ENCODE measurements at regions not wholly inside any gene's neighbourhood (a gene's known extent, or its start where the extent isn't known, plus 50 kb on each side); places are given as distances from the start of the nearest gene placed in this dataset.

DNA sequence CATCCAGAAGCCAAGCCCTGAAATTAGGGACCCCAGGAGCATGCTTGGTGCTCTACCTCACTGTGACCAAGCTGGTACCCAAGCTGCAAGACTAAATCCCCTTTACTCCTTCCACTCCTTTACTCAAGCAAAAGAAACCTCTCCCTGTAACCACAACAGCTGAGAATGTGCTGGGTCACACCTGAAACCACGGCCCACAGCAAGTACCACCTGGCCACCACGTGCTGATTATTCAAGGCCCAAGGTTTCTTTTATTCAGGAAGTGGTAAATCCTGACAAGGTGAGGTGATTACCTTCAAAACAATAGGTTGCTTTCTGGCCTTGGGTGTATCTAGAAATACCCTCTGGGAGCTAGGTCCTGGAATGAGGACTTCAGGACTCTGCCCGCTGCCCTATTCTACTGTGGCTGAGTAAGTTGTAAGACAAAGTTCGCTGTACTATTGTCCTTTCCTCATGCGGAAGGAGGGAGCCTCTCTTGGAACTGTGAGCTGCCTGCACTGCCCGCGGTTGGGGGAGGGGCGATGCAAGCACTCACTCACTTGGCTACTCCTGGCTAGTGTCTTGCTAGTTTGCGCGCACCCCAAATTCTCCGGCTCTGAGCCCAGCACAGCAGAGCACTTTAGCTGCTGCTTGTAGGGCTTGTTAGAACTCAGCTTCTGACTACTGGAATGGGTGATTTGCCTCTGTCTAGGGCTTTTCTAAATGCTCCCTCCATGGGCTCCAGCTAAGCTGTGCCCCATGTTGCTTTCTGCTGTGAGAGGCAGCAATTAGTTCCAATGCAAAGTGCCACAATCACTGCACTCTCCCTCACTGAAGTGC is 487.1 kb upstream of the CNTN3 start:
- TF ChIP-seq, protein P1, sequence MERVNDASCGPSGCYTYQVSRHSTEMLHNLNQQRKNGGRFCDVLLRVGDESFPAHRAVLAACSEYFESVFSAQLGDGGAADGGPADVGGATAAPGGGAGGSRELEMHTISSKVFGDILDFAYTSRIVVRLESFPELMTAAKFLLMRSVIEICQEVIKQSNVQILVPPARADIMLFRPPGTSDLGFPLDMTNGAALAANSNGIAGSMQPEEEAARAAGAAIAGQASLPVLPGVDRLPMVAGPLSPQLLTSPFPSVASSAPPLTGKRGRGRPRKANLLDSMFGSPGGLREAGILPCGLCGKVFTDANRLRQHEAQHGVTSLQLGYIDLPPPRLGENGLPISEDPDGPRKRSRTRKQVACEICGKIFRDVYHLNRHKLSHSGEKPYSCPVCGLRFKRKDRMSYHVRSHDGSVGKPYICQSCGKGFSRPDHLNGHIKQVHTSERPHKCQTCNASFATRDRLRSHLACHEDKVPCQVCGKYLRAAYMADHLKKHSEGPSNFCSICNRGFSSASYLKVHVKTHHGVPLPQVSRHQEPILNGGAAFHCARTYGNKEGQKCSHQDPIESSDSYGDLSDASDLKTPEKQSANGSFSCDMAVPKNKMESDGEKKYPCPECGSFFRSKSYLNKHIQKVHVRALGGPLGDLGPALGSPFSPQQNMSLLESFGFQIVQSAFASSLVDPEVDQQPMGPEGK (CRISPR knock-in tag; IDR thresholded peaks at IDR 0.05; ENCODE audit: borderline replicate concordance), result no peak
- TF ChIP-seq, protein P2, sequence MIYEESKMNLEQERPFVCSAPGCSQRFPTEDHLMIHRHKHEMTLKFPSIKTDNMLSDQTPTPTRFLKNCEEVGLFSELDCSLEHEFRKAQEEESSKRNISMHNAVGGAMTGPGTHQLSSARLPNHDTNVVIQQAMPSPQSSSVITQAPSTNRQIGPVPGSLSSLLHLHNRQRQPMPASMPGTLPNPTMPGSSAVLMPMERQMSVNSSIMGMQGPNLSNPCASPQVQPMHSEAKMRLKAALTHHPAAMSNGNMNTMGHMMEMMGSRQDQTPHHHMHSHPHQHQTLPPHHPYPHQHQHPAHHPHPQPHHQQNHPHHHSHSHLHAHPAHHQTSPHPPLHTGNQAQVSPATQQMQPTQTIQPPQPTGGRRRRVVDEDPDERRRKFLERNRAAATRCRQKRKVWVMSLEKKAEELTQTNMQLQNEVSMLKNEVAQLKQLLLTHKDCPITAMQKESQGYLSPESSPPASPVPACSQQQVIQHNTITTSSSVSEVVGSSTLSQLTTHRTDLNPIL (CRISPR knock-in tag; IDR thresholded peaks at IDR 0.05; ENCODE audit: low read depth), result no peak
- TF ChIP-seq PPARA (CRISPR knock-in tag; IDR thresholded peaks at IDR 0.05; ENCODE audit: borderline replicate concordance) (no peak), ARNTL (CRISPR knock-in tag; IDR thresholded peaks at IDR 0.05; ENCODE audit: borderline replicate concordance, low read depth) (no peak), ZNF565 (CRISPR knock-in tag; conservative IDR thresholded peaks at IDR 0.05; ENCODE audit: low read depth) (no peak), ZFP30 (CRISPR knock-in tag; IDR thresholded peaks at IDR 0.05) (no peak), CSDC2 (CRISPR knock-in tag; IDR thresholded peaks at IDR 0.05) (no peak), ZC3H10 (CRISPR knock-in tag; IDR thresholded peaks at IDR 0.05) (no peak), ZNF70 (CRISPR knock-in tag; IDR thresholded peaks at IDR 0.05) (no peak), RARB (CRISPR knock-in tag; IDR thresholded peaks at IDR 0.05) (no peak)

All from SK-N-SH treated with all-trans-retinoic acid at 6 μM for 48 hours (cell line).